ENCODE measurements at regions not wholly inside any gene's neighbourhood (a gene's known extent, or its start where the extent isn't known, plus 50 kb on each side); places are given as distances from the start of the nearest gene placed in this dataset.

DNA sequence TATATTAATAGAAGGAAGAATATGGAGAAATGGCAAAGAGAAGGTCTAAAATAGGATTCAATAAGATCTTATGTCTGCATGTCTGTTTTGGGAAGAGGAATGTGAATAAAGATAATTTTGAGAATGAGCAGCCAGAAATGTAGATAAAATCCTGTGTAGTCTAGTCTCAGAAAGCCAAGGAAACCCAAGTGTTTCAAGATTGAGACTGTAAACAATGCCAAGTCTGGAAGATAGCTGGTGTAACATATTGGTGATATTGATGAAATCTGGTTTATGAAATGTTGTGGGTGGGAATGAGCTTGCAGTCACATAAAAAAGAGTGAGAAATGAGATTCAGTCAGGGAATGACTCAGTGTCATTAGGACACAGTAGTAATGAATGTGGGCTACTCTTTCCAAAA lies 1180.3 kb upstream of the PCDH20 start:
- no peak overlapping the region for H3K27ac ChIP-seq
- H3K9me3 ChIP-seq (ENCODE audit: low read depth) = no peaks in the 10 kb centered on the region
- TF ChIP-seq, protein P1, sequence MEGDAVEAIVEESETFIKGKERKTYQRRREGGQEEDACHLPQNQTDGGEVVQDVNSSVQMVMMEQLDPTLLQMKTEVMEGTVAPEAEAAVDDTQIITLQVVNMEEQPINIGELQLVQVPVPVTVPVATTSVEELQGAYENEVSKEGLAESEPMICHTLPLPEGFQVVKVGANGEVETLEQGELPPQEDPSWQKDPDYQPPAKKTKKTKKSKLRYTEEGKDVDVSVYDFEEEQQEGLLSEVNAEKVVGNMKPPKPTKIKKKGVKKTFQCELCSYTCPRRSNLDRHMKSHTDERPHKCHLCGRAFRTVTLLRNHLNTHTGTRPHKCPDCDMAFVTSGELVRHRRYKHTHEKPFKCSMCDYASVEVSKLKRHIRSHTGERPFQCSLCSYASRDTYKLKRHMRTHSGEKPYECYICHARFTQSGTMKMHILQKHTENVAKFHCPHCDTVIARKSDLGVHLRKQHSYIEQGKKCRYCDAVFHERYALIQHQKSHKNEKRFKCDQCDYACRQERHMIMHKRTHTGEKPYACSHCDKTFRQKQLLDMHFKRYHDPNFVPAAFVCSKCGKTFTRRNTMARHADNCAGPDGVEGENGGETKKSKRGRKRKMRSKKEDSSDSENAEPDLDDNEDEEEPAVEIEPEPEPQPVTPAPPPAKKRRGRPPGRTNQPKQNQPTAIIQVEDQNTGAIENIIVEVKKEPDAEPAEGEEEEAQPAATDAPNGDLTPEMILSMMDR (IDR thresholded peaks at IDR 0.05; ENCODE audit: low read depth, low read length) = no peak
- peak in 1 of 2 donors; percentile 11 for DNase-seq (ENCODE audit: low read depth in 1 of 2, low spot score in 1 of 2)
- H3K4me1 ChIP-seq (ENCODE audit: low read depth) = no peaks in the 10 kb centered on the region
- no peak overlapping the region for H3K4me3 ChIP-seq
- H3K36me3 ChIP-seq = no peaks in the 10 kb centered on the region
- H3K27me3 ChIP-seq = no peaks in the 10 kb centered on the region

DNA sequence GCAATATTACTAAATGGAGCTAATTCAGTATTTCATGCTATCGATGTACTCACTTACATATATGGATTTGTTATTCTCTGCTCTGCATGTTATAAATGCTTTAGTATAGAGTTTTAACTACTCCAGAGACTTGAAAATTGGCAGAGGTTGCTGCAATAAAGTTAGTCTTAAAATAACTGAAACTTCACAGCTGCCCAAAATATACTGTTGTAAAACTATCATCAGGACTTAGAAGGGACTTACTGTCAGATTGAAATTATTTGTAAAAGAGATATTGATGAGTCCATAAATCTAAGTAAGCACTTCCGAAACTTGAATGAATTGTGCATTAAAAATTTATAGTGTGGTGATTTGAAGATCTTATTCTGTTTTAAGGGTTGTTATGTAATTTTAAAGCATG lies 1178.2 kb upstream of the PCDH20 start:
- Histone ChIP-seq H3K36me3 (no peaks in the 10 kb centered on the region), H3K27ac (no peak overlapping the region), H3K4me3 (no peak overlapping the region), H3K9me3 (ENCODE audit: low read depth) (no peaks in the 10 kb centered on the region), H3K27me3 (no peaks in the 10 kb centered on the region), H3K4me1 (ENCODE audit: low read depth) (no peaks in the 10 kb centered on the region)
- no peak for DNase-seq (ENCODE audit: low read depth in 1 of 2, low spot score in 1 of 2)
- TF ChIP-seq, protein P1 (IDR thresholded peaks at IDR 0.05; ENCODE audit: low read depth, low read length) = no peak

DNA sequence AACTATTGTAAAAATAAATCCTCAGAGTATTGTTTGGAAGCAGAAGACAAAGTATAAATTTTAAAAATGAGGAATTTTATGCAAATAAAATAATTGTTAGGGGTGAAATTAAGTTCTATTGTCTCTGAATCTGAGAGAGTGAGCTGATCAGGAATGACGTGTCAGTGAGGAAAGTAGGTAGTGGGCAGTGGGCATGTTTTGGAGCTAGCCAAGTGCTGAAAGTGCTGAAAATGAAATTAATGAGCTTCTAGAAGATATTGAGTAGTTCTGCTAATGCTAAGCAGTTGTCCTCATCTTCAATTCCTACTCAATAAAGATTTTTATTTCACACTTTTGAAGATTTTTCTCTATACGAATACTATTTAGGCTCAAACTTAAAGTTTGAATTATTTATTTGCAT lies 1167.8 kb upstream of the PCDH20 start:
- peak in 1 of 2 donors; percentile 31 for DNase-seq (ENCODE audit: low read depth in 1 of 2, low spot score in 1 of 2)
- Histone ChIP-seq H3K4me1 (ENCODE audit: low read depth) (no peaks in the 10 kb centered on the region), H3K27me3 (no peaks in the 10 kb centered on the region), H3K27ac (no peak overlapping the region), H3K36me3 (no peaks in the 10 kb centered on the region), H3K9me3 (ENCODE audit: low read depth) (no peaks in the 10 kb centered on the region), H3K4me3 (no peak overlapping the region)
- TF ChIP-seq, protein P1 (IDR thresholded peaks at IDR 0.05; ENCODE audit: low read depth, low read length) = no peak

DNA sequence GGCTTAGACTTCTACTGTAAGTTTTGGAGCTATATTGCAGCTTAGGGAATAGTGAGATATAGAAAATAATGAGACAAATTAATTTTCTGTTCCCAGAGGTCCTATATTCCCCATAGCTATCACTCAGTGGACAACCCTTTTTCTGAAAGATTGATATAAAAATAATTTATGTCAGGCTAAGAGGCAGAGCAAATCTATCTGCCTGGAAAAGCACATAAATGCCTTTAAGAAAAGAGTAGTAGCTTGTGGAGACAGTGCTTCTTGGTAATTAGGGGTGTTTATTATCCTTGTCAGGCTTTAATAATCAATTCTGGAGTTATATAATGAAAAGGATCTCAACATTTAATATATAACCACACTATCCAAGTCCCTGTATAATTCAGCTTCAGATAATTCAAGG lies 1162.8 kb upstream of the PCDH20 start:
- H3K27me3 ChIP-seq = no peaks in the 10 kb centered on the region
- TF ChIP-seq, protein P1 (IDR thresholded peaks at IDR 0.05; ENCODE audit: low read depth, low read length) = no peak
- no peak overlapping the region for H3K4me3 ChIP-seq
- no peaks in the 10 kb centered on the region for H3K4me1 ChIP-seq (ENCODE audit: low read depth)
- no peak overlapping the region for H3K27ac ChIP-seq
- no peaks in the 10 kb centered on the region for H3K36me3 ChIP-seq
- H3K9me3 ChIP-seq (ENCODE audit: low read depth) = no peaks in the 10 kb centered on the region
- DNase-seq (ENCODE audit: low read depth in 1 of 2, low spot score in 1 of 2) = no peak

DNA sequence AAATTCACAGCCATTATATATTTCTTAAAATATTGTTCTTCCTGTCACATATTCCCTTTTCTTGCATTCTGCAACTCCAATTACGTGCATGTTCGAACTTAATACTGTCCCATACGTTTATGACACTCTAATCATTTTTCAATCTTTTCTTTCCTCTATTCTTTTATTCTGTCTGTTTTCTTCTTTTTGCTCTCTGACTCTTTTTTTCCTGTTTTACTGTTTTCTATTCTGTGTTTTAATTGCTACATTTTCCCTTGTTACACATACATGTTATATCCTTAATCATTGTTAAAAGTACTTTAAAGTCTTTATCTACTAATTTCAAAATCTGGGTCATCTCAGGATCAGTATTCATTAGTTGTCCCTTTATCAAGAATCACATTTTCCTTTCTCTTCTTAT lies 1149.1 kb upstream of the PCDH20 start:
- TF ChIP-seq, protein P1 (IDR thresholded peaks at IDR 0.05; ENCODE audit: low read depth, low read length) = no peak
- Histone ChIP-seq H3K4me3 (no peak overlapping the region), H3K27me3 (no peaks in the 10 kb centered on the region), H3K27ac (no peak overlapping the region), H3K9me3 (ENCODE audit: low read depth) (no peaks in the 10 kb centered on the region), H3K36me3 (no peaks in the 10 kb centered on the region), H3K4me1 (ENCODE audit: low read depth) (no peaks in the 10 kb centered on the region)
- DNase-seq (ENCODE audit: low read depth in 1 of 2, low spot score in 1 of 2) = no peak

DNA sequence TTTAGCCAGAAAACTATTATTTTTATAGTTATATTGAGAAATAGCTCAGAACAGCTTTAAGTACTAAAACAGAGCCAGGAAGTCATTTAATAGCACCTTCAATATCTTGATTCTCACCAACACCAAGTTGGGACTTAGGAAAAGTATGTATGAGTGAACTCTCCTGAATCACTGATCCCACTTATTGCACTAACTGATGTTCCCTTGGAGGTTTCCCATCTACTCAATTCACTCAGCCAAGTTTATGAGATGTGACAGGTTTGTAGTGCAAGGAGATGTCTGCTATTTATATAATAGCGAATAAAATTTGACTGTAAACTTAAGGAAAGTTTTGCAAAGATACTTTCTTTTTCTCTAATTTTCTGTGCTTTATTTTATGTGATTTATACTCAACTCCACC lies 1147.6 kb upstream of the PCDH20 start:
- no peaks in the 10 kb centered on the region for H3K27me3 ChIP-seq
- no peak overlapping the region for H3K4me3 ChIP-seq
- no peaks in the 10 kb centered on the region for H3K9me3 ChIP-seq (ENCODE audit: low read depth)

More for the DNA sequence above, 1147.6 kb upstream of the PCDH20 start:
- no peaks in the 10 kb centered on the region for H3K4me1 ChIP-seq (ENCODE audit: low read depth)
- H3K36me3 ChIP-seq = no peaks in the 10 kb centered on the region
- no peak overlapping the region for H3K27ac ChIP-seq
- no peak for DNase-seq (ENCODE audit: low read depth in 1 of 2, low spot score in 1 of 2)
- TF ChIP-seq, protein P1 (IDR thresholded peaks at IDR 0.05; ENCODE audit: low read depth, low read length) = no peak
